Stimulated activated CD8-positive, alpha-beta memory T cell treated with anti-CD3 and anti-CD28 coated beads, Interleukin-7, amount 100 ng/mL, for 1 hour (primary cell): ENCODE measurements at regions not wholly inside any gene's neighbourhood (a gene's known extent, or its start where the extent isn't known, plus 50 kb on each side); places are given as distances from the start of the nearest gene placed in this dataset.

Experiments used
- DNase-seq, 2 donors: peaks; one replicate each; pipeline ENCODE4 v3.0.0-alpha.2; 2020; ENCODE audit warnings: low read depth in 2 of 2

GRCh38 chr5:61904730-61905129 lies 401.3 kb upstream of the KIF2A start:
- no peak for DNase-seq

DNA sequence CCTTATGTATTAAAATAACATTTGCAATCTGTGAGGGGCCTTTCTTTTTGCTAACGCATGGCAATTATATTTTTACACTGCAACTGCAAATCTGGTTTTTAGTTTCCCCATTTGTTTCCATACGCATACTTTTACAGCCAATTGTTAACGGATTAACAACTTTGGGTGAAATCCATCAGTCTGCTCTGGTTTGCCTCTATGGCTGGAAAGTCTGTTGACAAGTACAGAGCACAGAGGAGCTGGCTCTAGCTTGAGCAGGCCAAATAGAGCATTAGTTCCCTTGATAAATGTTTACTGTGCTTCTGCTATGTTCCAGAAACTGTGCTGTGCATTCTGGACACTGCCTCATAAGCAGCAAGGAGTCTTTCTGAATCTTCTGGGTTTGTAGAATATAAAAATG lies 400.4 kb upstream of the KIF2A start:
- no peak for DNase-seq

DNA sequence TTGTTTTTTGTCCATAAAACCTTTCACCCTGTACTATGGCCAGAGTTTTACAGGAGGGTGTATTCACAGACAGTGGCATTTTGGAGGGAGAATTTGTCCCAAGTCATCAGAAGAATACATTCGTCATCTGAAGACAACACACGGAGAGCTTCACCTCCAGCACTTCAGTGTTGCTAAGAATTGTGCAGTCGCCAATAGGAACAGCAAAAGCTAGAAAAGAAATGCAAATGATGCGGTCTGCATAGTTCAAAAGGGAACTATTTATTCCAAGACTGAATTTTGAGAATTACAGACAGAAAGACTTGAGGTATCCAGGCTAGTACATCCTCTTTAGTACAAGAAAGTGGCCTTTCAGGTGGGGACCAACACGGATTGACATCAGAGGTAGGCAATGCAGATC lies 399.2 kb upstream of the KIF2A start:
- DNase-seq: no peak

DNA sequence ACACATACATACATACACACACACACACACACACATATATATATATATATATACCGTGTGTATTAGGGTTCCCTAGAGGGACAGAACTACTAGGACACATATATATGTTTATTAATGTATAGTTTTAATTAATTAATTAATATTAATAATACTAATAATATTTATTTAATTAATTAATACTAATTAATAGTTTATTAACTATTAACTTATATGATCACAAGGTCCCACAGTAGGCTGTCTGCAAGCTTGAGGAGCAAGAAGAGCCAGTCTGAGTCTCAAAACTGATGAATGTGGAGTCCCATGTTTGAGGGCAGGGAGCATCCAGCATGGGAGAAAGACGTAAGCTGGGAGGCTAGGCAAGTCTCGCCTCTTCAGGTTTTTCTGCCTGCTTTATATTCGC lies 398.0 kb upstream of the KIF2A start:
- DNase-seq: no peak

DNA sequence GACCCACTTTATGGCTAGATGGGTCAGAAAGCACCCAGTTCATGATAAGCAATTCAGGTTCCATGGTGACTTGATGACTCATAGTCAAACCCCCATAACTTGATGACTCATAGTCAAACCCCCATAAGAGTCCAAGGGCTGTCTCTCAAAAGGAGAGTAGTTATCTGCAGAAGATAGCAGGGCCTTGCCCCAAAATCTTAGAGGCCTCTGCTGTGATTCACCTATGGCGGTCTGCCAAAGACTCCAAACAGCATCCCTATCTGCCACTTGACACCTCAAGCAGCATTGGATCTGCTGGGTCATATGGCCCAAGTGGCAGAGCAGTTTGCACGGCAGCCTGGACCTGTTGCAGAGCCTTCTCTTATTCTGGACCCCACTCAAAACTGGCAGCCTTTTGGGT lies 395.2 kb upstream of the KIF2A start:
- no peak for DNase-seq

- DNase-seq: no peak
Observed at GRCh38 chr5:61912559-61912958, 393.4 kb upstream of the KIF2A start.

DNA sequence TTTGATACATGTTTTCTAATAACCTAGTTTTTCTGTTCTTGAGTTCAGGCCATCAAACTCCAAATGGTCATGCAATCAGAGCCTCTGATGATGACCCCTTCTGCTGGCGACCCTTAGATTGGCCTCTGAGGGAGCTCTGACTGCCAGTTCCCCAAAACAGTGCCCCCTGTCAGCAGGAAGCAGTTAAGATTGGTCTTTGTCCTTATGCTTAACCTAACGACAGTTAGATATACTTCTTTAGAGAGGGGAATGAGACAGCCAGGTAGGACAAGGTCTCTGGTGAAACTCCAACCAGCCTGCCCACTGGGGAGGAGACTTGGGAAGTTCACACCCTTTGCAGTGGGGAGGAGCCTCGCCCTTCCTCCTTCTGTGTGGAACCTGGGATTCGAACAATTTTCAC lies 390.4 kb upstream of the KIF2A start:
- DNase-seq: no peak

- no peak for DNase-seq
Observed at GRCh38 chr5:61916621-61917620, 389.1 kb upstream of the KIF2A start.

DNA sequence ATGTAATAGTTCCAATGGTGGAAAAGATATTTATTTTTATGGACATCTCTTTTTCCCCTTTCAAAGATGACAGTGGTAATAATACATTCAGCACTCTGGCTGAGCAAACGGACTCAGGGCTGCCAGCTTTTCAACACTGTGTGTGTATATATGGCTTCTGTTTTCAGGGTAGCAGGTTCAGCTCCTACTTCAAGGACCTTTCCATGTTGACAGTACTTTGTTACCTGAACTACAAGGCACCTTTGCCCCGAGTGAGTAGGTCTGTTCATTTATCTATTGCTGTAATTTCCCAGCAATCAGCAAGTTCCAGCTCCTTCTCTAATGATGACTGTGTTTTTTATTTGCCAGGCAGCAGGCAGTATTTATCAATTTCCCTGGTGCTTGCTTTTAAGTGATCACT lies 387.4 kb upstream of the KIF2A start:
- no peak for DNase-seq

DNA sequence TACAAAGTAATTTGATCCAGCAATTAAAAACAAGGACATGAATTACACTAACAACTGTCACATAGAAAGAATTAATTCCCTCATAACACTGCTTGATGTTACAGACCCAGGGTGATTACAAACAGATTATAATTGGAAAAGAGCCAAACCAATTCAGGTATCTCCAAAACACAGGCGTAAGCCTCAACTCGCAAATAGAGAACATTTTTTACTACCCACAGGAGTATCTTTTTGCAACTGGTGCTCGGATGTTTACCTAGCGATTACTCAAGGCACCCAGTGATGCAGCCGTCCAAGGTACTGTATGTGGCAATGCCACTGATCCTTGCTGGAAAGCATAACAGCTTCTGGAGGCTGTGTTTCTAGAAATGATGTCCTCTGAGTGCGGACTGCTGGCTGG lies 386.1 kb upstream of the KIF2A start:
- DNase-seq: no peak

DNA sequence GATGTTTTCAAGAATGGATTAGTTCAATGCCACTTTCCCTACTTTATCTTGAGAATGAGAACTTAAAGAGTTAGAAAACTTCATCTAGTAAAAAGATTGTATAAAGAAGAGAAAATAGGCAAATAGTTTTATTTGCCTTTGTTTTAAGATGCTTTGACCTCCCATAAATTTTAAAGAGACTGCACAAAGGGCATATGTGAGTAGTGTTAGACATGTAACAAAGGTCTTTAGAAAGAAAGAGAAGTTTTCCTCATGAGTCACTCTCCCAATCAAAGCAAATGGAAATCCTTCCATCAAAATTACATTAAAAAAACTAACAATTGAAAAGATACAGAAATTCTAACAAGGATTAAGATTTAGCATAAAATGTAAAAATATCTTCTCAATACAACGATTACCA lies 381.8 kb upstream of the KIF2A start:
- no peak for DNase-seq

DNA sequence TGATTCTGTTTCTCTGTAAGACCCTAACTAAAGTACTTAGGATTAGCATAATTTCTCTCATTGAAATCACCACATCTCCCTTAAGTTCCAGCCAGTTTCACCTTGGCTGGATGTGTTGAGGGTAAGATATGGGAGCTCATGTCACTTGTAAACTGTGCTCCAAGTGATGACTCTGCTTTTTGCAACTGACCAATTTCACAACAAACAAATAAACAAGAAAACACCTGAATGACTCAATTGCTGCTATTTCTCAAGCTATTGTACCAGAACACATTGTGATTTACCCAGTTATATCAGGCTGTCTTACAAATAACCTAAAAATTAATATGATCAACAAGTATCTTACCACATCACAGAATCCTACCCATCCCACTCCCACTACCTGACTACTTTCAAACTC lies 379.1 kb upstream of the KIF2A start:
- no peak for DNase-seq

GRCh38 chr5:61931236-61931635 lies 374.8 kb upstream of the KIF2A start:
- no peak for DNase-seq

DNA sequence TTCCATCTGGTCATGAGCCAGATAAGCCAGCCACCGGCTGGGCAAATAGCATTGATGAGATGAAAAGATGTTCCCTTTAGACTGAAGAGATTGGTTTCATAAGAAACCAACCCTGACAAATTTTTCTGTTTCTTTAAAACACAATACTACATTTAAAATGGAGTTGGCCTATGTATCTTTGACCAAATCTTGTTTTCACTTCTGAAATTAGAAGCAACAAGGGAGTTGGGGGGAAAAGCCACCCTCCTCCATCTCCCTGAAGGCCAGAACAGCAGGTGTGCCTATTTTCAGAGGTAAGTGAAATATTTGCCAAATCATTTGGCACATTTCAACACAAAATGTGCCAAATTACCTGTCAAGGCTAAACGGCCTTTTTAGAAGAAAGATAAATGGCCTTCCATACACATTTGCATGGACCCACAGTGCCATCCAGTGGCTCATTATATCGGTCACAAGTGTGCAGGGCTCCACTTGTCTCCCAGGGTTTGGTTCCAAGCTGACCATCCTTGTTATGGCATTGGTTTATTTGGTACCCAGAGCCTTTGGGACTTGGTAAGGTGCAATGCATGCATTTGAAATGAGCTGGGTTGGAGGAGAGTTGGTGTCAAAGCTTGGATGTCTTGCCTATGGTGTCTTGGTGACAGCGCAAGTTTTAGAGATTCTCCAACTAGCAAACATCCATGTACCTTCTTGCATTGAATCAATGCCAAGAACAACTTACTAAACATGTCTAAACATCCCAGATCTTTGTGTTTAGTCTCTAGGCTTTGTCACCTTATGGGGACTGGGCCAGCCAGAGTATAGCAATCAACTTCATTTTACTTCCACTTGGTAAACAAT lies 372.0 kb upstream of the KIF2A start:
- DNase-seq: no peak

DNA sequence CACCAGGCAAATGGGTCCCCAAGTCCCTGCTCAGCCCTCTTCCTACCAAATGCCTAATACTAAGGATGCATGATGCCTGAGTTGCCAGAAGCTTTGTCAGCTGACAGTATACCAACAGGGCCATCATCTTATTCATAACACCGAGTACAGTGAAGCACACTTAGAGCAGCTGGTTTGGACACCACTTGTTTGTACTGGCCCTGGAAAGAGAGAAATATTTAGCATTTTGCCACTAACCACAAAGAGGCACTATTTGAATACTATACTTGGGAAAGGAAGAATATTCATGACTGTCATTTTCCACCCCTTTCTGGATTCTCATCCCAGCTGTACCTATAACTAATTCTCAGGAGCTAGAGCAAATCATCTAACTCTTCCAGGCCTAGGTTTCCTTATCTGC lies 364.4 kb upstream of the KIF2A start:
- no peak for DNase-seq

DNA sequence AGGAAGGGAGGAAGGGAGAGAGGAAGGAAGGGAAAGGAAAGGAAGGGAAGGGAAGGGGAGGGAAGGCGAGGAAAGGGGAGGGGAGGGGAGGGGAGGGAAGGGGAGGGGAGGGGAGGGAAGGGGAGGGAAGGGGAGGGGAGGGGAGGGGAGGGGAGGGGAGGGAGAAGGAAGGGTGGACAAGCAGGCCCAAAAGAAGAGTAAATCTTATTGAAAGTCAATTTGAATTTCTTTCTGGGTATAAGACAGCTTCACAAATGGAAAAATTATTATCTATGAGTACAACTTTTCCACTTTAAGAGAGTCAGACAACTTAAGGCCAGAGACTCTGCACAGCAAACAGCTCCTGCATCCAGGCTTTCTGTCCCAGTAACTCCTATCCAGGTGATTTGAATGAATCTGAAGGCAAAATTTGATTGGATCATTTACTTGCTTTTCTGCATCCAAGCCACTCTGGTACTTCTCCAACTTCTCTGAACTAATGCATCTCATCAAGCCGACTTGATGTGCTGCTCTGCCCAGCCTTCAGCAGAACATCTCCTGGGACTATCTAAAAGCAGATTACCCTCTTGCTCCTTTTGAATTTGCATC lies 363.4 kb upstream of the KIF2A start:
- no peak for DNase-seq

- DNase-seq: no peak
Observed at GRCh38 chr5:61943713-61944112, 362.3 kb upstream of the KIF2A start.

DNA sequence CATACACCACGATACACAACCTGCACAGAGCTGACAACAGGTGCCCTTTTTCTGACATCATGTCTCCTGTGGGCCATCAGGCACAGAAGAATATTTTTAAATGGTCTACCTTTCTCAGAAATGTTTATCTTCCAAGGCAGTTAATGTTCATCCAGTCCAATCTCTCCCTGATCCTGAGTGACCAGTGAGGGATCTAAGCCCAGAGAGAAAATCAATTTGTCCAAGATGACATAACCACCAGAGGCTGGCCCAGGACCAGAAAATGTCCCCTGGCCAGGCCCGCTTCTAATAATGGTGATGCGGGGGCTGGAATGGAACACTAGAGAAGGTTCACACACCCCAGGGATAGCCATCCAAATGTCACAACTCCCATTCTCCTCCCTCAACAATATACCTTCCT lies 357.9 kb upstream of the KIF2A start:
- DNase-seq: no peak

DNA sequence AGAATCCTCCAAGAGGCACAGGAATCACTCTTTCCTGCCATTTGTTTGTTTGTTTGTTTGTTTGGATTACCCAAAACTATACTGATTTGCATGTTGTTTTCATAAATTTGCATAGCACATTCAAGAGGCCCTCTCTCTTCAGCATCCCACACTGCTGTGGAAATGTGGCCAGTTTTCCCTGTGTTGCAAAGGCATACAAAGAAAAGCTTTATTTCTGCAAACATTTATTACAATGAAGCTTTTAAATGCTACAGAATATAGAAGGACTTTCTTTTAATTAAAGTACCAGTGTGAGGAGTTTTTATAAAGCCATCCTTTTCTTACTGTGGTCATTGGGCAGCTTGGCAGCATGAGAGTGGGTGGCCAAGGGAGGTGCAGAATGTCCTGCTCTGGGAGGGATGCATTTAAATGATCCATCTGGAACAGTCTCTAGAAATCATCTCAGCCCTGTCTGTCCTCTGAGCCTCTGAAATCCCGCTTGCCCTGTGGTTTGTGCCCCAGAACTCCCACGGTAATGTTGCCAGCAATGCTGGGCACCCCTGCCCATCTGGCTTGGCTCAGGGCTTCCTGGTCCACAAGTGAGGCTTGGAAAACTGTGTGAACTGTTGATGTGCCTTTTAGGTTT lies 356.8 kb upstream of the KIF2A start:
- DNase-seq: no peak

- DNase-seq: no peak
Observed at GRCh38 chr5:61949679-61950435, 356.1 kb upstream of the KIF2A start.

DNA sequence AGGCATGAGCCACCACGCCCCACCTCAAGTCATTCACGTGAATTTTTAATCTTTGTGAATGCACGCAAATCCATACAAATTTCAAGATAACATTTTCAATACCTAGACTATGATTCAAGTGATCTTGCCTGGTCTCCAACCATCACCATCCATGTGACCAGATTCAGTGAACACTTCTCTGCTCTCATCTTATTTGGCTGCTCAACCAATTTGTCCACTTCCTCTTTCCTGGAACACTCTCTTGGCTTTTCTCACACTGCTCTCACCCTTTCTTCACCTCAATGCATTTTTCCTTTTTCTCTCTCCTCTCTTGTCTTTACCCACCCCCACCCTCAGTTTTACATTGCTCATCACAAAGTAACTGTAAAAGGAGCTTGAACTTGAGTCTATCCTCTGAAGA lies 354.7 kb upstream of the KIF2A start:
- no peak for DNase-seq
